Hepatocyte (in vitro differentiated cells): ENCODE measurements at regions not wholly inside any gene's neighbourhood (a gene's known extent, or its start where the extent isn't known, plus 50 kb on each side); places are given as distances from the start of the nearest gene placed in this dataset.

ENCODE experiments used
- DNase-seq: peaks from one replicate; pipeline ENCODE4 v3.0.0-alpha.2; 2016; ENCODE audit warnings: low spot score
- H2AFZ ChIP-seq: fragments of 200-600 bp; sonication (generic); 2 replicates; pipeline ENCODE4 v1.6.0; 2016; ENCODE audit warnings: antibody characterized with exemption, mild to moderate bottlenecking
- H3K27ac ChIP-seq: fragments of 200-600 bp; sonication (generic); 2 replicates; pipeline ENCODE4 v1.5.1; 2016; ENCODE audit warnings: mild to moderate bottlenecking
- H3K27me3 ChIP-seq: fragments of 200-600 bp; sonication (generic); 2 replicates; pipeline ENCODE4 v1.6.1; 2016
- H3K36me3 ChIP-seq: fragments of 200-600 bp; sonication (generic); replicated peaks from 2 replicates; pipeline ENCODE4 v1.5.1; 2016; ENCODE audit warnings: low read depth; ENCODE audit not compliant: insufficient read depth
- H3K4me1 ChIP-seq: fragments of 200-600 bp; sonication (generic); 2 replicates; pipeline ENCODE4 v1.5.1; 2016; ENCODE audit warnings: mild to moderate bottlenecking, moderate library complexity; ENCODE audit not compliant: insufficient read depth
- H3K4me2 ChIP-seq: fragments of 200-600 bp; sonication (generic); 2 replicates; pipeline ENCODE4 v1.6.0; 2016
- H3K4me3 ChIP-seq: fragments of 200-600 bp; sonication (generic); 2 replicates; pipeline ENCODE4 v1.5.1; 2016; ENCODE audit warnings: mild to moderate bottlenecking
- H3K79me2 ChIP-seq: fragments of 200-600 bp; sonication (generic); 2 replicates; pipeline ENCODE4 v1.6.0; 2017; ENCODE audit warnings: mild to moderate bottlenecking
- H3K9me2 ChIP-seq: fragments of 200-600 bp; sonication (generic); replicated peaks from 2 replicates; pipeline ENCODE4 v1.6.0; 2017; ENCODE audit warnings: mild to moderate bottlenecking; ENCODE audit not compliant: insufficient read depth
- H3K9me3 ChIP-seq: fragments of 200-600 bp; sonication (generic); 2 replicates; pipeline ENCODE4 v1.5.1; 2016; ENCODE audit warnings: low read depth, mild to moderate bottlenecking
- H4K20me1 ChIP-seq: fragments of 200-600 bp; sonication (generic); 2 replicates; pipeline ENCODE4 v1.6.0; 2016; ENCODE audit warnings: mild to moderate bottlenecking; ENCODE audit not compliant: insufficient read depth, poor library complexity, severe bottlenecking
- CTCF ChIP-seq: fragments of 200-600 bp; sonication (generic); IDR thresholded peaks from 2 replicates; pipeline ENCODE4 v1.5.1; 2016; ENCODE audit warnings: antibody characterized with exemption, mild to moderate bottlenecking; ENCODE audit not compliant: poor library complexity
- EZH2 ChIP-seq: fragments of 200-600 bp; sonication (generic); IDR thresholded peaks from 2 replicates; pipeline ENCODE4 v1.6.1; 2016; ENCODE audit warnings: antibody characterized with exemption, mild to moderate bottlenecking, borderline replicate concordance
- EZH2phosphoT487 ChIP-seq: fragments of 200-600 bp; sonication (generic); IDR thresholded peaks from one replicate; pipeline ENCODE4 v1.6.1; 2018; ENCODE audit warnings: antibody characterized with exemption, mild to moderate bottlenecking, low read depth, moderate library complexity; ENCODE audit not compliant: unreplicated experiment, severe bottlenecking
- WGBS: methylation state at CpG from one replicate; pipeline ENCODE4 v1.1.6; 2016; ENCODE audit warnings: low lambda C conversion rate; ENCODE audit errors: missing lambda C conversion rate; 5-methylcytosine and 5-hydroxymethylcytosine counted together

- WGBS = 87% methylated on average over 2 of the region's 2 CpGs
- H3K27ac ChIP-seq = no peak overlapping the region
- H3K27me3 ChIP-seq = no peaks in the 10 kb centered on the region
- no peaks in the 10 kb centered on the region for H4K20me1 ChIP-seq
- no peak for DNase-seq
- no peaks in the 10 kb centered on the region for H3K79me2 ChIP-seq
- no peaks in the 10 kb centered on the region for H3K9me3 ChIP-seq
- no peak overlapping the region for H3K4me2 ChIP-seq
- TF ChIP-seq CTCF = no peak
- TF ChIP-seq EZH2phosphoT487 = no peak
- no peak for TF ChIP-seq EZH2
- H2AFZ ChIP-seq = no peak overlapping the region
- H3K36me3 ChIP-seq = no peaks in the 10 kb centered on the region
- no peaks in the 10 kb centered on the region for H3K9me2 ChIP-seq
- no peaks in the 10 kb centered on the region for H3K4me1 ChIP-seq
- H3K4me3 ChIP-seq = no peak overlapping the region
Measured at GRCh38 chr6:21900730-21901129, 307.2 kb downstream of the SOX4 start.

- 77% methylated on average over 7 of the region's 7 CpGs for WGBS
- TF ChIP-seq CTCF = no peak
- TF ChIP-seq EZH2phosphoT487 = no peak
- no peak for TF ChIP-seq EZH2
- Histone ChIP-seq H3K4me1 (no peaks in the 10 kb centered on the region), H3K4me3 (no peak overlapping the region), H3K27me3 (no peaks in the 10 kb centered on the region), H2AFZ (no peak overlapping the region), H3K9me3 (no peaks in the 10 kb centered on the region), H3K36me3 (no peaks in the 10 kb centered on the region), H3K9me2 (no peaks in the 10 kb centered on the region), H4K20me1 (no peaks in the 10 kb centered on the region), H3K27ac (no peak overlapping the region), H3K79me2 (no peaks in the 10 kb centered on the region), H3K4me2 (no peak overlapping the region)
- DNase-seq = no peak
Measured at GRCh38 chr6:21902628-21903169, 309.1 kb downstream of the SOX4 start.

- H3K4me1 ChIP-seq = no peaks in the 10 kb centered on the region
- DNase-seq = no peak
- H3K27ac ChIP-seq = no peak overlapping the region
- no peaks in the 10 kb centered on the region for H3K79me2 ChIP-seq
- no peaks in the 10 kb centered on the region for H4K20me1 ChIP-seq
- no peak overlapping the region for H3K4me3 ChIP-seq
- H3K9me3 ChIP-seq = no peaks in the 10 kb centered on the region
- H3K36me3 ChIP-seq = no peaks in the 10 kb centered on the region
- no peak overlapping the region for H3K4me2 ChIP-seq
- H3K9me2 ChIP-seq = no peaks in the 10 kb centered on the region
- TF ChIP-seq EZH2phosphoT487 (no peak), CTCF (no peak), EZH2 (no peak)
- no peaks in the 10 kb centered on the region for H3K27me3 ChIP-seq
- H2AFZ ChIP-seq = no peak overlapping the region
- 80% methylated on average over 2 of the region's 2 CpGs for WGBS
Measured at GRCh38 chr6:21905531-21905930, 312.0 kb downstream of the SOX4 start.

- DNase-seq = no peak
- no peaks in the 10 kb centered on the region for H3K36me3 ChIP-seq
- H3K4me3 ChIP-seq = no peak overlapping the region
- no peak overlapping the region for H2AFZ ChIP-seq
- H3K27ac ChIP-seq = no peak overlapping the region
- no peaks in the 10 kb centered on the region for H3K9me3 ChIP-seq
- H3K79me2 ChIP-seq = no peaks in the 10 kb centered on the region
- no peaks in the 10 kb centered on the region for H4K20me1 ChIP-seq
- H3K27me3 ChIP-seq = no peaks in the 10 kb centered on the region
- H3K4me2 ChIP-seq = no peak overlapping the region
- H3K4me1 ChIP-seq = no peaks in the 10 kb centered on the region
- TF ChIP-seq EZH2phosphoT487 = no peak
- TF ChIP-seq EZH2 = no peak
- TF ChIP-seq CTCF = no peak
- H3K9me2 ChIP-seq = no peaks in the 10 kb centered on the region
Measured at GRCh38 chr6:21906826-21907225, 313.3 kb downstream of the SOX4 start.
